ENCODE measurements at regions not wholly inside any gene's neighbourhood (a gene's known extent, or its start where the extent isn't known, plus 50 kb on each side); places are given as distances from the start of the nearest gene placed in this dataset.

DNA sequence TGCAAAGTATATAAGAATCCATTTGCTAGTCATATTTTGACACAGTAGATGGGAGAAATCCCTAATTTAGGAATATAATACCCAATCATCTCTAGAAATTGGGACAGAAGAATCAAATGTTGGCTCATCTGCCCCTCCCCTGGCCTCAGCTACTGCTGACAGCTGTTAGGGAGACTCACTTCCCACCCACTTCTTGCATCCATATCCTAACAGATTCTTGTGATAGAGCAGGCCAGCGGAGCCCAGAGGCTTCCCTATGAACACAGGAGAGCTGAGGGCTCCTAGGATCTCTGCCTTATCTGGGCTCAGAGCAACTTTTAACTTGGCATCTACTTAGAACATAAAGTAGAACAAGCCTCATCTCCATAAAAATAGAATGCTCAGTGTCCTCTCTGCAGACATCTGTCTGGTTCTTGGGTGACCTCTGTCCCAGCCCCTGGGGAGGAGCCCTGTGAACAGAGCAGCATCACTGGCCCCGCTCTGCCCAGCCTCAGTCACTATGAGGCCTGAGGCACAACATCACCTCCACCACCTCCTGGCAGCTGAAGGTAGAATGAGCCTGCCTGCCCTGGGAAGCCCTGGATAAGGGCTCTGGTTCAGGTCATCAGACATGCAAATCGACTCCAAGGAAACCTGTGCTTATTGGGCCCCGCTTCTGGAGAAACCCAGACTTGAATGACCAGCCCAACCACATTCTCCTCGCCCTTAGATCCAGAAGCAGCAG lies 229.7 kb downstream of the ANKRD36B start:
- H3K4me3 ChIP-seq (ENCODE audit: low read depth, low read length), result no peak overlapping the region
- H3K4me1 ChIP-seq, result peaks cover 4% of the 10 kb centered on the region
- no peaks in the 10 kb centered on the region for H3K36me3 ChIP-seq (ENCODE audit: control insufficient read depth, insufficient read depth, low read length)
- H3K27ac ChIP-seq, result peak overlapping the region; percentile 16
- no peaks in the 10 kb centered on the region for H3K9me3 ChIP-seq (ENCODE audit: control insufficient read depth, low read length)
- no peak overlapping the region for H3K4me2 ChIP-seq (ENCODE audit: low read length)
- H2AFZ ChIP-seq, result peak overlapping the region; percentile 65
- H3K27me3 ChIP-seq (ENCODE audit: control insufficient read depth, insufficient read depth, low read length), result no peaks in the 10 kb centered on the region
- no peaks in the 10 kb centered on the region for H3K79me2 ChIP-seq
- TF ChIP-seq, protein P1, sequence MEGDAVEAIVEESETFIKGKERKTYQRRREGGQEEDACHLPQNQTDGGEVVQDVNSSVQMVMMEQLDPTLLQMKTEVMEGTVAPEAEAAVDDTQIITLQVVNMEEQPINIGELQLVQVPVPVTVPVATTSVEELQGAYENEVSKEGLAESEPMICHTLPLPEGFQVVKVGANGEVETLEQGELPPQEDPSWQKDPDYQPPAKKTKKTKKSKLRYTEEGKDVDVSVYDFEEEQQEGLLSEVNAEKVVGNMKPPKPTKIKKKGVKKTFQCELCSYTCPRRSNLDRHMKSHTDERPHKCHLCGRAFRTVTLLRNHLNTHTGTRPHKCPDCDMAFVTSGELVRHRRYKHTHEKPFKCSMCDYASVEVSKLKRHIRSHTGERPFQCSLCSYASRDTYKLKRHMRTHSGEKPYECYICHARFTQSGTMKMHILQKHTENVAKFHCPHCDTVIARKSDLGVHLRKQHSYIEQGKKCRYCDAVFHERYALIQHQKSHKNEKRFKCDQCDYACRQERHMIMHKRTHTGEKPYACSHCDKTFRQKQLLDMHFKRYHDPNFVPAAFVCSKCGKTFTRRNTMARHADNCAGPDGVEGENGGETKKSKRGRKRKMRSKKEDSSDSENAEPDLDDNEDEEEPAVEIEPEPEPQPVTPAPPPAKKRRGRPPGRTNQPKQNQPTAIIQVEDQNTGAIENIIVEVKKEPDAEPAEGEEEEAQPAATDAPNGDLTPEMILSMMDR (IDR thresholded peaks at IDR 0.05), result peak; percentile 9
- H3K9ac ChIP-seq, result no peak overlapping the region

DNA sequence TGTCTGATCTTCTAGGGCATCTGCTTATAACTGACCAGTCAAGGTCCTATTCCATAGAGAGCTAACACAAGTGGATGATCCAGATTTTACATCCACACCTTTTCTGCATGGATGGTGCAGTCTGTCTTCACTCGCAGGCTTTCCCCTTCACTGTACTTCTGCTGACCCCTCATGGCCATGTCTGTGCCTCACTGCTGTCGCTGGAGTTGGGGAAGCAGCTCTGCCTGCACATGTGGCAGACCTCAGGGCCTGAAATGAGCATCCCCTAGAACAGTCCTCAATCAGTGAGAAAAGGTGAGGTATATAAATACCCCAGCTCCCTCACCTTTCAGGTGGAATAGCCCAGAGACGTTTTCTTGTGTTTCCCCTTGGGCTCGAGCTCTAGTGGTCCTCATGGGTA lies 233.8 kb downstream of the ANKRD36B start:
- TF ChIP-seq, protein P1 (IDR thresholded peaks at IDR 0.05), result no peak
- Histone ChIP-seq H3K4me2 (ENCODE audit: low read length) (no peak overlapping the region), H3K27me3 (ENCODE audit: control insufficient read depth, insufficient read depth, low read length) (no peaks in the 10 kb centered on the region), H3K27ac (no peak overlapping the region), H3K79me2 (no peaks in the 10 kb centered on the region), H3K4me3 (ENCODE audit: low read depth, low read length) (no peak overlapping the region), H3K9me3 (ENCODE audit: control insufficient read depth, low read length) (no peaks in the 10 kb centered on the region), H2AFZ (no peak overlapping the region), H3K36me3 (ENCODE audit: control insufficient read depth, insufficient read depth, low read length) (no peaks in the 10 kb centered on the region), H3K4me1 (peaks cover 4% of the 10 kb centered on the region), H3K9ac (no peak overlapping the region)

DNA sequence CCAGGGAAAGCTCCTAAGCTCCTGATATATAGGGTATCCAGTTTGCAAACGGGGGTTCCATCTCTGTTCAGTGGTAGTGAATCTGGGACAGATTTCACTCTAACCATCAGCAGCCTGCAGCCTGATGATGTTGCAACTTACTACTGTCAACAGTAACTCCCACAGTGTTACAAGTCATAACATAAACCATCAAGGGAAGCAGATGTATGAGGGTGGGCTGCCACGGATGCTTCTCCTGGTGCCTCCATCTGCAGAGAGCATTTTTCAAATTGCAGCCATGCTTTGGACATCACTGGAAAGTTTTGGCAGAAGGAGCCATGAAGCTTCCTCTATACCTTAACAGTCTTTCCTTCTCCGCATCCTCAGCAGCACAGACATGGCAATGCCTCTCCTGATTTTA lies 234.5 kb downstream of the ANKRD36B start:
- no peak overlapping the region for H3K4me2 ChIP-seq (ENCODE audit: low read length)
- TF ChIP-seq, protein P1 (IDR thresholded peaks at IDR 0.05), result no peak
- H3K9me3 ChIP-seq (ENCODE audit: control insufficient read depth, low read length), result no peaks in the 10 kb centered on the region
- no peaks in the 10 kb centered on the region for H3K79me2 ChIP-seq
- no peak overlapping the region for H3K9ac ChIP-seq
- H3K27ac ChIP-seq, result no peak overlapping the region
- no peaks in the 10 kb centered on the region for H3K36me3 ChIP-seq (ENCODE audit: control insufficient read depth, insufficient read depth, low read length)
- H3K4me3 ChIP-seq (ENCODE audit: low read depth, low read length), result no peak overlapping the region
- H3K27me3 ChIP-seq (ENCODE audit: control insufficient read depth, insufficient read depth, low read length), result no peaks in the 10 kb centered on the region
- H3K4me1 ChIP-seq, result peaks cover 3% of the 10 kb centered on the region
- H2AFZ ChIP-seq, result no peak overlapping the region

DNA sequence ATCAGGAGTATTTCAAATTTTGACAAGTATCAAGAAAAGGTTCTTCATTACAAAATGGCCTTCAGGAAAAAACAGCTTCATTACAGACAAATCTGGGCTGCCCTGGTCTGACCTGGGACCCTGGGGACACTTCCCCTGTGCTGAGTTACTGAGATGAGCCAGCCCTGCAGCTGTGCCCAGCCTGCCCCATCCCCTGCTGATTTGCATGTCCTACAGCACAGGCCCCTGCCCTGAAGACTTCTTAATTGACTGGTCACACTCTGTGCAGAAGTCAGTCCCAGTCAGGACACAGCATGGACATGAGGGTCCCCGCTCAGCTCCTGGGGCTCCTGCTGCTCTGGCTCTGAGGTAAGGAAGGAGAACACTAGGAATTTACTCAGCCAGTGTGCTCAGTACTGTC lies 235.1 kb downstream of the ANKRD36B start:
- H3K79me2 ChIP-seq, result no peaks in the 10 kb centered on the region
- no peak overlapping the region for H3K4me3 ChIP-seq (ENCODE audit: low read depth, low read length)
- no peak overlapping the region for H2AFZ ChIP-seq
- no peaks in the 10 kb centered on the region for H3K27me3 ChIP-seq (ENCODE audit: control insufficient read depth, insufficient read depth, low read length)
- no peaks in the 10 kb centered on the region for H3K4me1 ChIP-seq
- no peak overlapping the region for H3K27ac ChIP-seq
- no peak overlapping the region for H3K9ac ChIP-seq
- H3K36me3 ChIP-seq (ENCODE audit: control insufficient read depth, insufficient read depth, low read length), result no peaks in the 10 kb centered on the region
- no peak overlapping the region for H3K4me2 ChIP-seq (ENCODE audit: low read length)
- H3K9me3 ChIP-seq (ENCODE audit: control insufficient read depth, low read length), result no peaks in the 10 kb centered on the region
- TF ChIP-seq, protein P1 (IDR thresholded peaks at IDR 0.05), result no peak

DNA sequence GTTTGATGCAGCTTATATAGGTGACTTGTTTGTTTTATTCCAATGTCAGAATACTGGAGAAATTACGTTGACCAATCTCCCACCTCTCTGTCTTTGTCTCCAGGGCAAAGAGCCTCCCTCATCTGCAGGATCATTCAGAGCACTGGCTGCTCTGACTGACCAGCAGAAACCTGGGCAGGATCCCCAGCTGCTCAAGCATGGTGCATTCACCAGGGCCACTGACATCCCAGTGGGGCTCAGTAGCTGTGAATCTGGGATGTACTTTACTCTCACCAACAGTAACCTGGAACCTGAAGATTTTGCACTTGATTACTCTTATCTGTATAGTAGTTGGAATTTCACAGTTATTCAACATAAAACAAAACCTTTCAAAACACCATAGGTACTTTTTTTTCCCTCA lies 235.9 kb downstream of the ANKRD36 start:
- Histone ChIP-seq H3K27ac (no peak overlapping the region), H3K79me2 (no peaks in the 10 kb centered on the region), H3K9me3 (ENCODE audit: control insufficient read depth, low read length) (no peaks in the 10 kb centered on the region), H3K36me3 (ENCODE audit: control insufficient read depth, insufficient read depth, low read length) (no peaks in the 10 kb centered on the region), H3K4me2 (ENCODE audit: low read length) (no peak overlapping the region), H3K4me3 (ENCODE audit: low read depth, low read length) (no peak overlapping the region), H3K9ac (no peak overlapping the region), H2AFZ (no peak overlapping the region), H3K4me1 (no peaks in the 10 kb centered on the region), H3K27me3 (ENCODE audit: control insufficient read depth, insufficient read depth, low read length) (no peaks in the 10 kb centered on the region)
- TF ChIP-seq, protein P1 (IDR thresholded peaks at IDR 0.05), result no peak

Data from parathyroid adenoma (tissue), 2 donors.